ENCODE measurements at regions not wholly inside any gene's neighbourhood (a gene's known extent, or its start where the extent isn't known, plus 50 kb on each side); places are given as distances from the start of the nearest gene placed in this dataset.

GRCh38 chr5:72036951-72037350 lies 70.3 kb upstream of the MAP1B start:
- no peak for DNase-seq (ENCODE audit: low read depth)

GRCh38 chr5:72040513-72040912 lies 66.8 kb upstream of the MAP1B start:
- no peak for DNase-seq (ENCODE audit: low read depth)

- DNase-seq (ENCODE audit: low read depth), result no peak
Observed at GRCh38 chr5:72041654-72042053, 65.6 kb upstream of the MAP1B start.

- no peak for DNase-seq (ENCODE audit: low read depth)
Observed at GRCh38 chr5:72042097-72042496, 65.2 kb upstream of the MAP1B start.

- no peak for DNase-seq (ENCODE audit: low read depth)
Observed at GRCh38 chr5:72045692-72046091, 61.6 kb upstream of the MAP1B start.

- no peak for DNase-seq (ENCODE audit: low read depth)
Observed at GRCh38 chr5:72046106-72046505, 61.2 kb upstream of the MAP1B start.

GRCh38 chr5:72055636-72056035 lies 51.6 kb upstream of the MAP1B start:
- DNase-seq (ENCODE audit: low read depth), result no peak
